ENCODE measurements at regions not wholly inside any gene's neighbourhood (a gene's known extent, or its start where the extent isn't known, plus 50 kb on each side); places are given as distances from the start of the nearest gene placed in this dataset.

DNA sequence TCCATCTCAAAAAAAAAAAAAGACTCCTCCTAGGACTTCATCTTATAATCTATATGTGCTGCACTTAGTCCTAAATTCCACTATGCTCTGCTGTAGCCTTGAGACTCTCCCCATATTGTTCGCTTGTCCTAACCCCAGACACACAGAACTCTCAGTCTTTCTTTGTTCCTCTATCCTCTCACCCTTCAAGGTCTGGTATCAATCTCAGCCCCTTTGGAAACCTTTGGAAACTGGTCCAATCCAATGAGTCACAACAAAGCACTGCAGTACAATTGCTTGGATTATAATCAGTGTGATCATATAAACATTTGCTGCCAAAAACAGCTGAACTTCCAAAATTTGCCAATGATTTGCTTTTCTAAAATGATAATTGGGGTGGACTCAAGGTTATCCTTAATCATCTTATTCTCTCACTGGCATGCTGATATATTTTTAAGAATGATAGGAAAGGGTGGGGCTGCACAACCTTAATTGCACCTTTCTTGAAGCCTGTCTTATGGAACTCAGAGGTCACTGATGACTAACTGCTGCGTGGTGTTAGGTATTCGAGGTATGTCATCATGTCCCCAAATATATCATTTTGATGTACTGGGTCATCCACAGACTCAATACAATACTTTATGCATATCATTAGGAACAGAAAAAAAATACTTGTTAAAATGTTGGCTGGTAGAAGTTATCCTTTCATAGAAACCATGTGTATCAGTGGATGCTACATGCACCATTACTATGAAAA, 756.7 kb downstream of the NR2F2 start:
- DNase-seq (ENCODE audit: low spot score), result no peak

DNA sequence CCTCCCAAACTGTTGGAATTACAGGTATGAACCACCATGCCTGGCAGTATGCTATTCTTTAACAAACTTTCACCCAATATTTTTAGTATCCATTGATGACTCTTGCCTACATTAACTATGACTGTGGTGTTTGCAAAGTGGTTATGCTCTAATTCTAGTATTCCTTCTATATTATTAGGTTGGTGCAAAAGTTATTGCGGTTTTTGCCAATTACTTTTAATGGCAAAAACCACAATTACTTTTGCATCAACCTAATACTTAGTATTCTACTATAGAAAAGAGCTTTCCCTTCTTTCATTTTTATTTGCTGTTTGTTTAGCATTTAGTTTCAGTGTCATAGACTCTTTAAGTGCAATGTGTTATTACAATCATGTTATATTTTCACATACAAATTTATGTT, 760.6 kb downstream of the NR2F2 start:
- DNase-seq (ENCODE audit: low spot score), result no peak

DNA sequence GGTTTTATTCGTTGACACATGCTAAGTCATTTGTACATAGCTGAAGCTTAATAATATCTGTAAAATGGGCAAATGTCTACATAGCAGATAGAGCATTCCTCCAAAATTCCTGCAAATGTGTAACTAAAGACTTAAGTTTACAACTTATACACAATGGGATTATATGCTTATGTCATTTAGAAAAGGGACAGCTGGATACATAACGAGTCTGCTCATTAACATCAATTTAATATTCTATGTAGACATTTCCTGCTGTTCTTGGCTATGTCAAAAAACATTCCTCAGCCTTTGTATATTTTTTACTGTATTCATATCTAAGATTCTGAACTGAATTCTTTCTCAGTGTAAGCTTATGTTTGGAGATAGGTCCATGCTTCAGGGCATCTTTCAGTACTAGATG, 762.2 kb downstream of the NR2F2 start:
- DNase-seq (ENCODE audit: low spot score), result no peak

DNA sequence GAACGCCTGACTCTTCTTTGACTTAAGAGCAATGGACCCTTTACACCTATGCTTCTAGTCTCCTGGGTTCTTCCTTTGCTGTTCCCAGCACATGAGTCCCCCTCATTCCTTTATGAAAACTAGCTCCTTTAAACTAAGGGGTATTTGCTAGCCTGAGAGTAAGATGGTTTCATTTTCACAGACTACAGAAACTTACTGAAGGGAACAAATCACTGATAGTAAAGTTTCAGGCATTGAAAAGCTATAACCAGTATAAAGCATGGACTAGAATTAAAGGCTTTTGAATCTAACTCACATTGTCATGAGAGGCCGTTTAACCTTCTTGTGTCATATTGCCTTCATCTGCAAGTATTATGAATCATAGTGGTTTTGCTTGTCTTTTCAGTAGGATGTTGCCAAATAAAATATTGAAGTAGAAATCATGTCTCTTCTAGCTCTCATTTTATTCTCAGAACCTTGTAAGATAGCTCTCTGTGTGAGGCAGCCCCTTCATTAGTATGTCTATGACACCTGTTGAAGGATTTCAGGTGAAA, 765.9 kb downstream of the NR2F2 start:
- DNase-seq (ENCODE audit: low spot score), result no peak

DNA sequence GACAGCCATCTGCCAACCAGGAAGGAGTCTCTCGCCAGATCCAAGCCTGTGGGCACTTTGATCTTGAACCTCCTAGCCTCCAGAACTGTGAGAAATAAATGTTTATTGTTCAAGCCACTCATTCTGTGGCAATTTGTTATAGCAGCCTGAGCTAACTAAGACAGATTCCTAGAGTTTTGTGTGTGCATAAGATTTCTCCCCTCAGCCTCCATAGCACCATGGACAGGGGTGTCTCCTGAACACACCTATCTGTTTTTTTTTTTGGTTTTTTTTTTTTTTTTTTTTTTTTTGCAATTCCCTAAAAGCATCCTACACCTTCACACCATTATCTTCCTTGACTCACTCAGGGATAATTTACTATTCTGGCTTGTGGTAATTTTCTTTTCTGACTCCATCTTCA, 768.5 kb downstream of the NR2F2 start:
- no peak for DNase-seq (ENCODE audit: low spot score)

DNA sequence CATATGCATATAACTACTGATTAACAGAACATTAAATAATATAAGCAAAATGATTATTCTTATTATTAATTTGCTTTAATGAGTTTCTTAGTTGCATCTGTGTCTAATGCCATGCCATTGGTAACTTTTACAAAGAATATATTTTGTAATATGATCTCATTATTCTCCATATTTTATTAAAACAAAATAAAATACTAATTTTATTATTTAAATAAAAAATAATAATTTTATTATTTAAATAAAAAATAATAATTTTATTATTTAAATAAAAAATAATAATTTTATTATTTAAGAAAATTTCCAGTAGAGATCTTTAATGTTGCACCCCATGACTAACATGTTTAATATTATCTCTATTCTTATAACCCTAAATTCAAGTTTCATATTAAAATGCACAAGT, 771.1 kb downstream of the NR2F2 start:
- no peak for DNase-seq (ENCODE audit: low spot score)

DNA sequence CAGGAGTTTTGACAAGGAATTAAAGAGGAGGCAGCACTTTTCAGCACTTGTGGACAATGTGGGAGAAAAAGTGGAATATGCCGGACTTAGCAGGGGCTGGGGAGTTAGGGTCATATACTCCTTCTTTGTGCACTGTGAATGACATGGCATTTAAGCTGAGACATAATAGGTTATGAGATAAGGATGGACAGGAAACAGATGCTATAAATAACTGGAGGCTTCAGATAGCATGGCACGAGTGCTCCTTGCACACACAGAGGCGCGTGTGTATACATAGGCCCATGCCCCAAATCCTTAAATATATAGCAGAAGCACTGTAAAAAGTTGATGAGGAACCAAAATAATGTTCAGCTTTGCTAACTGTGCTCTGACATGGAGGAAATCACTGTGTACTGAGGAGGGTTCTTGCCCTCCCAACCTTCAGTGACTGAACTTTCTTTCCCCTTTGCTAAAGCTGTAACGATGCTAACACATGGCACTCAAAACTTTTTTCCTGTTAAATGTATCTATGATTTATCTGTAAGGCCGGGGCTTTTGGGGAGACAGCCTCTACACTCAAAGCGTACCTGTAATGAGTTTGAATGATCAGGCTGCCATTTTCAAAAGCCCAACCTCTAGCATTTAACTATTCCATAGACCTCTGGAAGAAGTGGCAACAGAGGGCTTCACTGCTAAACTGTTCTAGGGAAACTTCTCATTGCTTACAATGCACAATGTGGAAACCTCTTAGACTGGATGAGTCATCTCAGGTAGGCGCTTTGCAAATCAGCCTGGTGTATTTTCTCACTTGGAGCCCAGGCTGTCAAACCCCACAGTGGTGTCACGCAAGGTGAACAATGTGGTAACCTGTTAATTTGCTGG, 784.6 kb downstream of the NR2F2 start:
- no peak for DNase-seq (ENCODE audit: low spot score)

DNA sequence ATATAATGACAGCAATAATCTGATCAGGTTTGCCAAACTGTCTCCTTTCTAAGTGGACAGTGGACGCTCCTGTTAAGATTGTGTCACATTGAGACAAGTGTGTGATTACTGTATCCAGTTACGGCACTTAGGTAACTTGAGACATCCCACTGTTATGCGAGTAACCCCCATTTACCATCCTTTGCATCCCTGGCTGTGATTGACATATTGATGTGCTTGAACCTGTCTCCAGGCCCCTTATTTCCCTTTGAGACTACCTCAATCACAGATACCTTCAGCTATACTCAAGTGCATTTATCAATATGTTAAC, 785.2 kb downstream of the NR2F2 start:
- DNase-seq (ENCODE audit: low spot score), result no peak

DNA sequence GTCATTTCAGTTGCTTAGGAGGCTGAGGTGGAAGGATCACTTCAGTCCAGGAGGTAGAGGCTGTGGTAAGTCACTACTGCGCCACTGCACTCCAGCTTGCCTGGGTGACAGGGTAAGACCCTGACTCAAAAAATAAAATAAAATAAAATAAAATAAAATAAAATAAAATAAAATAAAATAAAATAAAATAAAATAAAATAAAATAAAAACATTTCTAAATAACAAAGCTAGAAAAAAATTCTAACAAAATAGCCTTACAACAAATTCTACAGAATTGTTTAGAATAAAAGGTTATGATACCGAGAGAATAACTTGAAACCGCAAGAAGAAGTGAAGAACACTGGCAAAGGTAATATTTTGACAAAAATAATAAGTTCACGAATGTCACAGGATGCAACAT, 794.3 kb downstream of the NR2F2 start:
- no peak for DNase-seq (ENCODE audit: low spot score)

DNA sequence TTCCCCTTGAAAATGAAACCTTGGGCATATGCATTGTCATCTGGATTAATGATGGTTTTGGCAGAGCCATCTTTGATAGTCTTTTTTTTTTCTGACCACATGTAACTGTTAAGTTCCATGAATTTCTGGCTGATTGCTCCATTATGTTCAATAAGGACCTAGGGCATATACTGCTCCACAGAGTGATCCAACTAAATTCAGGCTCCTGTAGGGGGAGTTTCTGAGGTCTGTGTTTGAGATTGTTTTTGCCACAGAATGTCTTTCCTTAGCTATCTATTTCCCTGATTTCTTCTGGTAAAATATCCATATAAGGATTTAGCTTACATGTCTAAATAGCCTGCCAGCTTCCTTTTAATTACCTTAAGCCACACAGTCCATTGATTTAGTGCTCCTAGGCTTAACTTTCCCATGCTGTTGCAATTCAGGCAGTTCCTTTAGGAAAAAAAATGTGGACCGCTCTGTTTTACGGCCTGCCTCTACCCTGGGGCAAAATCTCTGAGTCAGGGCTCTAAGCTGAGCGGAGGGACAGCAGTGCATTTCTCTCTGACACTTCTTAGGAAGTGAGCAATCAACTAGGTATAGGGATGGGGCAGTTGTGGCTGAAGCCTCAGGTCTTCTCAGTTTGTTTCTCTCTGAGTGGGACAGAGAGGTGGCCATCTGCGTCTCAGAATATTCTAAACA, 796.2 kb downstream of the NR2F2 start:
- no peak for DNase-seq (ENCODE audit: low spot score)

DNA sequence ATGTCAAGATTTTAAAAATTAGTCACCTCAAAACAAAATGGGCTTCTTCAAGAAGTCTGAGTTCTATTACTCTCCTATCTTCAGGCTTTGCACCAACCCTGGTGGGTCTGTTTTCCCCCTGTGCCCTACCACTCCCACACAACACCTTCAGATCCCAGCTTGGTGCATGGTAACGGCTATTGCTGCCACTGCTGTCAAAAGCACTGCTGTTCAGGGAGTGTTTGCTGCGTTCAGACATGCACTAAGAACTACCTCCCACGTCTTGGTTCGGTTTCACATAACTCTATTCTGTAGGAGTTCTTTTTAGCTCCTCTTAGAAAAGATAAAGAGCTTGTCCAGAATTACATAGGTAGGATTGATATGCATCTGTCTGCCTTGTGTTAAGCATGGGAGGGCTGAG, 799.2 kb downstream of the NR2F2 start:
- DNase-seq (ENCODE audit: low spot score), result no peak

DNA sequence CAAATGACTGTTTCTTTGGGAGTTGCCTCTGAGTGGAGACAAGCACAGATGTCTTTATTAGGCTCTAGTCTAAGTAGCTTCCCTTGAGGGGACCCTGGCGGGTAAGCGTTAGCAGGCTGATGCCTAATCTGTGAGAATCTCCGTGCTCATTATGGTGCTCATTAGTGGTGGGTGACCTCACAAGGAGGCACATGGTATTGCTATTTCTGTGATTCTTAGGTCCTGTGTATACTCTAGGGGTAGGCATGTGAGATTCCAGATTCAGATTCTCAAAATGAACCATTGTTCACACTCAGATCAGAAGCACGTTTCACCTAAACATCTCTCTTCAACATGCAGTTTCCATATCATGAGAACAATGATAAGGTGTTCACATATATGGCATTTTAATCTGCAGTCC, 809.7 kb downstream of the NR2F2 start:
- DNase-seq (ENCODE audit: low spot score), result no peak

DNA sequence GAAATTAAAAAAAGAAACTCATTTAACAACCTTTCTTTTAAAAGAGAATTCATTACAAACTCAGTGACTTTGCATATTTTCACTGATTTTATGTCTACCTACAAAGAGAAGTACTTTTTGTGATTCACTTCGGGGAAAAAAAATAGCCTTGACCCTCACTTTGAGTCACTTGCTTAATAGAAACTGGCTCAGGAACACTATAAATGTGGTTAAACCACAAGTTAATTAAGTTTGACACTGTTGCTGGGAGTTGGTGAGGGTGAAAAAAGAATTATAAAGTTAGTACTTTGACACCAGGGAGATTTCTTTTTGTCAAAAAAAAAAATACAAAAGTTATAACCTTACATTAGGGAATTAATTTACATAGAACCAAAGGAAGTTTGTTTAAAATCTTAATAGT, 810.9 kb downstream of the NR2F2 start:
- no peak for DNase-seq (ENCODE audit: low spot score)

DNA sequence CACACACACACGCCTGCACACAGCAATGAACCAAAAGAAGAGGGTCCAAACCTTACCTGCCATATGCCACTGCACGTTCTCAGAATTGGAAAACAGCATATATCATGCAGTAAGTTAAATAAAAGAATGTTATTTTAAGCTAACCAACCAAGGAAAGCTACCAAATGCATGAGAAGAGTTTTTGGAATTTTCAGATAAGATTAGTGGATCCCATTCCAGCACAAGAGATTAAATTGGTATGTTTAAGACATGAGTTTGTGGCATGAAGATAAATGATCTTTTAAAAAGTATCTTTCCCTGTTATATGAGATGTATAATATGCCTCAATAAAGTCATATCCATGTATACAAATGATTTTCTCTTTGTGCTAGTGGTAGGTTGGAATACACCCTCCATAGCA, 811.4 kb downstream of the NR2F2 start:
- DNase-seq (ENCODE audit: low spot score), result no peak

DNA sequence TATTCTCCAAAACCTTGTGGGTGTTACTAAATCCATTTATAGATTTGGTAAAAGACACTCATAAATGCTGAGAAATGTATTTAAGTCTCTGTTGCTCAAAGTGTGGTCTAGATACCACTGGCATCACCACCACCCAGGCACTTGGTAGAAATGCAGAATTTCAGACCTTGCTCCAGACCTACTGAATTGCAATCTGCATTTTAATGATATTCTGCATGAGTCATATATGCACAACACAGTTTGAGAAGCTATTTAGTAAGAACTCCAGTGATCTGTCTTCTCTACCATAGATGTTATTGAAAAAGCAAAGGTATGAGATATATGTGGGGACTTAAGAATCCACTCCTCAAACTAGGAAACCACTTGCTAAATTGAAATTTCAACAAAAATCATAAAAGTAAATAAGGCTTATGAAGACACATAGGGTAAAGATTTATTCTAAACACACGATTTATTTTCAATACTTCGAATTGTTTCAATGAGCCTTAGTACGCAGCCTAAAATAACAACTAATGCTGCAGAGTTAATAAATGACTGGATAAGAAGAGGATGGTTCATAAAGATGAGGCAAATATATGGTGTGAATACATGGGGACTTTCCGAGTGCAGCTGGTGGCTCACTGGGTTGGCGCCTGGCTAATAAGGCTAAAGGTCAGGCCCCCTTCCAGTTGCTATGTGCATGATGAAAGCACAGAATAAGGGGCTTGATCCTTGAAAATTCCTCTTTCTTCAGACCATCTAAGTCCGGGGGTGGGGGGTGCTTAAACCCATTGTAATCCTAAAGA, 813.3 kb downstream of the NR2F2 start:
- no peak for DNase-seq (ENCODE audit: low spot score)

DNA sequence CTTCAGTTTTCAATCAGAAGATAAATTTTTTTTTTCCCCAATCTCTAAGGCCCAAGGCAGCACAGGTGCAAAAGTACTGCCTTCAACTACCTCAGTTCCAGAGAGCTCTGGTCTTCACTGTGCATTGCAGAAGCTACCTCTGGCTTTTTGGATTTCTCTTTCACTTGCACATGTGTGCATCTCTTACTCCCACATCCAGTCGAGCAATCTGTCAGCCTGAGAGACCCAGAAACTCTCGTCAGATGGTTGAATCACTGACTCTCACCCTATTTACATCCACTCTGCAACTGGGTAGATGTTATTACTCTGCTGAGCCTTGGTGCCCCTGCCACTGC, 813.8 kb downstream of the NR2F2 start:
- no peak for DNase-seq (ENCODE audit: low spot score)

DNA sequence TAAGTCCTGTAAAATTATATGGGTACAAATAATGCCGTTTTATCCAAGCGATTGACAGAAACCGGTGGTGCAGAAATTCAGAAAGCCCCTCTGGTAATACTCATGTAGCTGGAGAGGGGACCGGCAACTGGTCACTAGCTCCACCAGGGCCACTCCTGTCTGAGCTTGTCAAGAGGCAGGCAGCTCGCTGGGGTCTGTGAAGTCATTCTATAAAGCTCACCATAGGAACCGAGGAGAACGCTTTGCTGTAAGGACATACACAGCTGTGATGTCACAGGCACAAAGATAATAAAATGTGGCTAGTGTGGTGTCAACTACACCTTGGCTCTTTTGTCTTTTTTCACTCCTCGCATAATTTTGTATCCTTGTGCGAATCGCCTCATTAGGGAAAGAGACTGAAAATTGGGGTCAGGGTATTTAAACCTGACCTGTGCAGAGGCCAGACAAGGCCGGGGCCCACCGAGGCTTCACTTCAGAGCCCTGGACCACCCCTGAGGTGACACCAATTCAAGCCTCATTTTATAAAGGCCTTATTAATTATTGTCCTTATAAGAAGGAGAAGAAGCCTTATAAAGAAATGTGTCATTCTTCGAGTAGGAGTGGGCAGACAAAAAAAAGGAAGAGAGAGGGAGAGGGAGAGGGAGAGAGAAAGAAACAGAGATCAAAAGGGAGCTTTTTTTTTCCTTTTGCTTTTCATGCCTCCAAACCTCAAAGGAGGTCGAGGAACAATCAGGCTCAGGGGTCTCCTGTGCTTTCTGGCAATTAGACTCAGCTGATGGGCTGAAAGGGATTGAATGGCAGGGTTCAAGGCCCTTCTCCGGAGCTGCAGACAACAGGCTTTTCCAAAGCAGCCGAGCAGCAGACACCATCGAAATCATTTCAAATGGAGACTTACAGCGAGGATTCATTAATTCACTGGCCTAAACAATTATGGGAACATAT, 813.3 kb upstream of the ARRDC4 start:
- DNase-seq (ENCODE audit: low spot score), result no peak

DNA sequence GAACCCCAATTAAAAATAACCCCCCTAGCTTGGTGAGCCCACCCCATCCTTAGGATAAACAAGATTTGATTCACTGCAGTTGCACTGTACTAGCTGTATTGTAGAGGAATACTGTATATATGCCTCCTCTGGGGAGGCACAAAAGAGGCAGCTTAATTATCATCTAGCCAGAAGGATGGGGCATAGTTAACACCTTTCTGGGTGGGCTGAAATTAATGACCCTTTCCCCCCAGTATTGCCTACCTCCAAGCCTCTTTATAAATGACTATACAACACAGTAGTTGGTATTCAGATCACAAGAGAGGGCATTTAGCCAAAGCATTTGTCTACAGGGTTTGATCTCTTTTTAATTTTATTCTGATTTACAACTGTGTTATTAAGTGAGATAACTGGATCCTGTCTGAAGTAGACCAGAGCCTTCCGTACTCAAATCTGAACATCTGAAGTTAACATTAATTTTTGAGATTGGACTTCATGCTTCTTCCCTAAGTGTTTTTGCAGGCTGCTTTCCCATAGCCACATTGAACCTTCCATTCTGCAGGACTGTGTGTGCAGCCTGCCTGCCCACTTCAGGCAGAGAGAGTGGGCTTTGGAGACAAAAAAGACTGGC, 807.0 kb upstream of the ARRDC4 start:
- no peak for DNase-seq (ENCODE audit: low spot score)

DNA sequence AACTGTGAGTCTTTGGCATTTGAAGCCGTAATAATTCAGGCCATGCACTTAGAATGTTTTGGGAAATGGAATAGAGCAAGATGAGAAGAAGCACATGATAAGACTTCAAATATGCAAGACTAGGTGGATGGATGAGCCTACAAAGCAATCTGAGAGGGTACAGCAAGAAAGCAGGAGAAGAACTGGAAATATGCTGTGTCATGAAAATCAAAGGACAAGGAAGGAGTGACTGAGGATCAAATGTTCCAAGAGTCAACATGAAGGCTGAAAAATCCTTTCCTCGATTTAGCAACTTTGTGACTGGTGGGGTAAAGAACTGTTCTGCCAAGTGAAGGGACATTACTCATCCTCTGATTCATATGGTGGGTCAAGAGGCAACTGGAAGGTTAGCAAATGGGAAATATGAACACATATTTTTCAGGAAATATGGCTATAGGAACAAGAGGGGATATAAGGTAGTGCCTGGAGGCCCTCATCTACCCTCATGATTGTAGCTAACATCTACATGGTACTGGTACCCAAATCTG, 803.7 kb upstream of the ARRDC4 start:
- DNase-seq (ENCODE audit: low spot score), result no peak

DNA sequence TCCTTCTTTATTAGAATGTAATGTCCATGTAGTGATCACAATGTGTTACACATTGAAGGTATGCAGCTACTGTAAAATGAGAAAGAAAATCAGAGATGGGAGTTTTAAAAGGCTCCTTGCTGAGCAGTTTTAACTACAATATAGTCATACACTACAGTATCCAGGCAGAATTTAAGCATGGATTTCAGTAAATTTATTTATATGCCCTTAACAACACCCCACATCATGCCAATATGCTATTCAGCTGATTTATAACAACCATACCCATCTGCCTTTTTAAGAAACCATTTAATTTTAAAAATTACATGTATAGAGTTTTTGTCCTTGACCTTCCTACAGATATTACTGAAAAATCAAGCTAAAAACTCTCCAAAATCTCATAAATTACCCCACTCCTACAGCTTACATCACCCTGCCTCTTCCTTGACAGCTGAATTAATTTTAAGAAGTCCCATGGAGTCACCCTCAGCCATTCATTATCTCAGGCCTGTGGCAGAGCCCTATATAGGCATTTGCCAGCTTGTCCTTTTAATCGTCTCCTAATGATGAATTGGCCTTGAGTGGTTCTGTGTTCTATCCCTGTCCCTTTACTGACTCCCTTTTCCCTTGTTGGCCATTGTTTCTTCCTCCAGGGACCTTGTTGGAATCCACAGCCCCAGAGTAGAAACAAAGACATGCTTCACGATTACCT, 797.6 kb upstream of the ARRDC4 start:
- DNase-seq (ENCODE audit: low spot score), result no peak
